ENCODE measurements at regions not wholly inside any gene's neighbourhood (a gene's known extent, or its start where the extent isn't known, plus 50 kb on each side); places are given as distances from the start of the nearest gene placed in this dataset.

DNA sequence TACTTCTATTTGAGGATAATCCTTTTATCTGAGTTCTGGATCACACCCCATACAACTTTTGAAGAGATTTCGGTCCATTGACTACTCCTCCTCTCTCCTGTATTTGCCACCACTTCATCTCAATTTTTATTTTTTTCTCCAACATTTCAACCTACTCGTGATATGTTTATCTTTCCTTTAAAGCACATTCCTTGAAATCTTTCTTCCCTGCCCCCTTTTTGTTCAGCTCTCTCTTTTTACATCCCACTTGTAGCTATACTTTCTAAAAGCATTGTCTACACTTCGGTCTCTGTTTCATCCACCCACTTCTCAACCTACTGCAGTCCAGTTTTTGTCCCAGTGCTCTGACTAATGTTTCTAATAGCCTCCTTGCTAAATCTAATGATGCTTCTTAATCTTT, 299.4 kb downstream of the PSAT1 start:
- TF ChIP-seq, protein P1, sequence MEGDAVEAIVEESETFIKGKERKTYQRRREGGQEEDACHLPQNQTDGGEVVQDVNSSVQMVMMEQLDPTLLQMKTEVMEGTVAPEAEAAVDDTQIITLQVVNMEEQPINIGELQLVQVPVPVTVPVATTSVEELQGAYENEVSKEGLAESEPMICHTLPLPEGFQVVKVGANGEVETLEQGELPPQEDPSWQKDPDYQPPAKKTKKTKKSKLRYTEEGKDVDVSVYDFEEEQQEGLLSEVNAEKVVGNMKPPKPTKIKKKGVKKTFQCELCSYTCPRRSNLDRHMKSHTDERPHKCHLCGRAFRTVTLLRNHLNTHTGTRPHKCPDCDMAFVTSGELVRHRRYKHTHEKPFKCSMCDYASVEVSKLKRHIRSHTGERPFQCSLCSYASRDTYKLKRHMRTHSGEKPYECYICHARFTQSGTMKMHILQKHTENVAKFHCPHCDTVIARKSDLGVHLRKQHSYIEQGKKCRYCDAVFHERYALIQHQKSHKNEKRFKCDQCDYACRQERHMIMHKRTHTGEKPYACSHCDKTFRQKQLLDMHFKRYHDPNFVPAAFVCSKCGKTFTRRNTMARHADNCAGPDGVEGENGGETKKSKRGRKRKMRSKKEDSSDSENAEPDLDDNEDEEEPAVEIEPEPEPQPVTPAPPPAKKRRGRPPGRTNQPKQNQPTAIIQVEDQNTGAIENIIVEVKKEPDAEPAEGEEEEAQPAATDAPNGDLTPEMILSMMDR (IDR thresholded peaks at IDR 0.05; ENCODE audit: insufficient read depth, low read depth, low read length) = no peak
- TF ChIP-seq EZH2 (IDR thresholded peaks at IDR 0.05; ENCODE audit: insufficient read depth, low read length) = no peak

Data from astrocyte (in vitro differentiated cells and primary cell).